Activated CD8-positive, alpha-beta T cell treated with anti-CD3 and anti-CD28 coated beads, Interleukin-2, amount 10 ng/mL, durations not matched to agents 7 days and 5 days (primary cell): ENCODE measurements at regions not wholly inside any gene's neighbourhood (a gene's known extent, or its start where the extent isn't known, plus 50 kb on each side); places are given as distances from the start of the nearest gene placed in this dataset.

Experiments used
- ATAC-seq: fragments of 150-1000 bp; cut with Tn5 transposase; one replicate; pipeline ENCODE4 v1.10.0; 2021; ENCODE audit warnings: moderate library complexity
- CTCF ChIA-PET: fragments of 350-600 bp; sonication (Branson Sonifier 250); formaldehyde crosslinking; loops from one replicate; lab custom pipeline; 2021; ENCODE audit warnings: antibody characterized with exemption; lab: Charles Lee
- POLR2A ChIA-PET: fragments of 350-600 bp; sonication (Branson Sonifier 250); formaldehyde crosslinking; loops from one replicate; lab custom pipeline; 2021; ENCODE audit warnings: antibody characterized with exemption; lab: Charles Lee
- DNase-seq: peaks from one replicate; pipeline ENCODE4 v3.0.0-alpha.2; 2020
- H3K27ac Mint-ChIP-seq: one replicate; pipeline ENCODE4 v1.8.0; 2021; ENCODE audit warnings: mild to moderate bottlenecking, mixed read lengths
- H3K27me3 Mint-ChIP-seq: one replicate; pipeline ENCODE4 v1.8.0; 2021; ENCODE audit warnings: low read depth, mixed read lengths
- H3K36me3 Mint-ChIP-seq: one replicate; pipeline ENCODE4 v1.8.0; 2021; ENCODE audit warnings: low read depth, mixed read lengths
- H3K4me1 Mint-ChIP-seq: one replicate; pipeline ENCODE4 v1.8.0; 2021; ENCODE audit warnings: low read depth, mixed read lengths
- H3K4me3 Mint-ChIP-seq: one replicate; pipeline ENCODE4 v1.8.0; 2021; ENCODE audit warnings: mild to moderate bottlenecking, mixed read lengths
- H3K9me3 Mint-ChIP-seq: one replicate; pipeline ENCODE4 v1.8.0; 2022; ENCODE audit warnings: mixed read lengths; ENCODE audit not compliant: insufficient read depth

GRCh38 chr11:45723397-45723796, 58.0 kb upstream of the CHST1 start:
- CTCF ChIA-PET: interaction anchor here (1.0 to 1.2 kb wide), 2 partner anchors 13 to 48 kb away, joined by 4 read pairs; no protein-coding TSS in a partner anchor
- H3K9me3 Mint-ChIP-seq: no peaks in the 10 kb centered on the region

GRCh38 chr11:45722144-45722543, 56.7 kb upstream of the CHST1 start:
- ChIA-PET POLR2A (no interaction called here), CTCF (no interaction called here)
- no peaks in the 10 kb centered on the region for H3K36me3 Mint-ChIP-seq
- H3K4me1 Mint-ChIP-seq: no peaks in the 10 kb centered on the region
- H3K27ac Mint-ChIP-seq: no peak overlapping the region
- no peak for ATAC-seq
- H3K9me3 Mint-ChIP-seq: no peaks in the 10 kb centered on the region
- H3K27me3 Mint-ChIP-seq: peaks cover 6% of the 10 kb centered on the region
- H3K4me3 Mint-ChIP-seq: no peak overlapping the region
- no peak for DNase-seq

More at GRCh38 chr11:45723397-45723796, 58.0 kb upstream of the CHST1 start:
- no peak for ATAC-seq
- Mint-ChIP-seq H3K27ac (no peak overlapping the region), H3K36me3 (no peaks in the 10 kb centered on the region), H3K4me3 (no peak overlapping the region), H3K27me3 (peaks cover 6% of the 10 kb centered on the region), H3K4me1 (no peaks in the 10 kb centered on the region)
- DNase-seq: no peak
- POLR2A ChIA-PET: no interaction called here

GRCh38 chr11:45717526-45717925, 52.1 kb upstream of the CHST1 start:
- ChIA-PET POLR2A (no interaction called here), CTCF (no interaction called here)
- Mint-ChIP-seq H3K27ac (no peak overlapping the region), H3K9me3 (no peaks in the 10 kb centered on the region), H3K36me3 (no peaks in the 10 kb centered on the region), H3K27me3 (peaks cover 14% of the 10 kb centered on the region), H3K4me3 (no peak overlapping the region), H3K4me1 (no peaks in the 10 kb centered on the region)
- no peak for DNase-seq
- ATAC-seq: no peak

- H3K4me1 Mint-ChIP-seq: no peaks in the 10 kb centered on the region
- ChIA-PET CTCF (no interaction called here), POLR2A (no interaction called here)
- no peaks in the 10 kb centered on the region for H3K36me3 Mint-ChIP-seq
- H3K9me3 Mint-ChIP-seq: no peaks in the 10 kb centered on the region
- DNase-seq (no peak), ATAC-seq (no peak)
- H3K4me3 Mint-ChIP-seq: no peak overlapping the region
- no peak overlapping the region for H3K27ac Mint-ChIP-seq
- peaks cover 22% of the 10 kb centered on the region for H3K27me3 Mint-ChIP-seq
Observed at GRCh38 chr11:45715418-45715817, 50.0 kb upstream of the CHST1 start.
